ENCODE measurements at regions not wholly inside any gene's neighbourhood (a gene's known extent, or its start where the extent isn't known, plus 50 kb on each side); places are given as distances from the start of the nearest gene placed in this dataset.
A peak's percentile ranks its signal among the peaks of the same experiment; 100 is the strongest.

DNA sequence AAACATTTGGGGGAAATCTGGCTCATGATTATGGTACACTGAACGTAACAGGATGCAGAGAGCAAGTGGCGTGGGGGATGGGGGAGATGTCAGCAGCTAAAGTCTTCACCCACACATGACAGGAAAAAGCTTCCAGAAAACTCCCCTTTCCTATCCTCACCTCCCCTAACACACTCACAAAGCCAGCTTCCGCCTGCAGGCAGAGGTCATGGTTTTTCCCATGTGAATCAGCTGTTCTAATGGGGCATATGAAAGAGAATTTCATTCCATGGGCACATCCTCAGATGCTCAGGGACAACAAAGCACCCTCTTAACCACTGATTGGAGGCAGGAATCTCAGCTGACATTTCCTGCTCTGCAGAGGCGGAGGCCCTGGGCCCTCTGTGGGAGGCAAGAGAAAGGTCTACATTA, 129.1 kb downstream of the TSN start:
- H3K23ac ChIP-seq (ENCODE audit: insufficient read length) = no peak overlapping the region
- no peak overlapping the region; the same call in 1 of the 2 replicates for H3K18ac ChIP-seq (ENCODE audit: extremely low read depth, low read length)
- no peak overlapping the region for H4K5ac ChIP-seq (ENCODE audit: insufficient read length, low read depth, low read length)
- peaks cover 0 to 3% (median 1%) of the 10 kb centered on the region in 4 experiments; a peak in 3 of 7 replicates for H3K27me3 ChIP-seq (replicated peaks in 1 of 4; ENCODE audit: control insufficient read depth in 3 of 4, extremely low read depth in 1 of 4, insufficient read depth in 3 of 4, low read length in 3 of 4)
- no peak for TF ChIP-seq SIRT6 (IDR thresholded peaks at IDR 0.05; ENCODE audit: low read length)
- TF ChIP-seq KDM1A (IDR thresholded peaks at IDR 0.05; ENCODE audit: borderline replicate concordance, low read length) = no peak
- no peak for TF ChIP-seq RFX5 (IDR thresholded peaks at IDR 0.05; ENCODE audit: borderline replicate concordance, low read depth, low read length)
- TF ChIP-seq JUN (IDR thresholded peaks at IDR 0.05; ENCODE audit: low read depth, low read length) = no peak
- TF ChIP-seq CTBP2 (IDR thresholded peaks at IDR 0.05; ENCODE audit: borderline replicate concordance, insufficient read depth, insufficient read length, low read length) = no peak
- TF ChIP-seq, protein P1, sequence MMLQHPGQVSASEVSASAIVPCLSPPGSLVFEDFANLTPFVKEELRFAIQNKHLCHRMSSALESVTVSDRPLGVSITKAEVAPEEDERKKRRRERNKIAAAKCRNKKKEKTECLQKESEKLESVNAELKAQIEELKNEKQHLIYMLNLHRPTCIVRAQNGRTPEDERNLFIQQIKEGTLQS (IDR thresholded peaks at IDR 0.05; ENCODE audit: insufficient read depth, low read depth, low read length) = no peak
- no peak for TF ChIP-seq SIX5 (IDR thresholded peaks at IDR 0.05; ENCODE audit: low read depth, low read length)
- TF ChIP-seq, protein P2, sequence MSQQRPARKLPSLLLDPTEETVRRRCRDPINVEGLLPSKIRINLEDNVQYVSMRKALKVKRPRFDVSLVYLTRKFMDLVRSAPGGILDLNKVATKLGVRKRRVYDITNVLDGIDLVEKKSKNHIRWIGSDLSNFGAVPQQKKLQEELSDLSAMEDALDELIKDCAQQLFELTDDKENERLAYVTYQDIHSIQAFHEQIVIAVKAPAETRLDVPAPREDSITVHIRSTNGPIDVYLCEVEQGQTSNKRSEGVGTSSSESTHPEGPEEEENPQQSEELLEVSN (IDR thresholded peaks at IDR 0.05) = no peak
- no peak for TF ChIP-seq GTF2F1 (IDR thresholded peaks at IDR 0.05; ENCODE audit: borderline replicate concordance, low read depth, low read length)
- TF ChIP-seq POLR2A (IDR thresholded peaks at IDR 0.05; ENCODE audit: control extremely low read depth in 1 of 2, low read depth in 2 of 2, low read length in 2 of 2) = no peak
- TF ChIP-seq POLR2AphosphoS5 (IDR thresholded peaks at IDR 0.05; ENCODE audit: low read depth, low read length) = no peak
- ChIA-PET POLR2A (ENCODE audit: partially characterized antibody) (interaction anchor here (1.2 kb wide), 1 partner anchor 169 kb away, joined by 3 read pairs; no protein-coding TSS in a partner anchor), CTCF (ENCODE audit: partially characterized antibody) (interaction anchor here (0.8 to 6.8 kb wide), 3 partner anchors 16 to 72 kb away, joined by 3 to 94 read pairs (median 15); no protein-coding TSS in a partner anchor)
- WGBS, 2 experiments (ENCODE audit: extremely low coverage in 1 of 2, insufficient coverage in 1 of 2, insufficient read length in 1 of 2, insufficient replicate concordance in 2 of 2, low coverage in 1 of 2, low lambda C conversion rate in 2 of 2, missing lambda C conversion rate in 1 of 2) = 71% methylated on average over 4 of the region's 4 CpGs; no CpG with 5 or more reads in 1 of the 2 experiments
- 0 out of 7 replicates have a peak, but pooled peaks cover 0 to 3% (median 0%) of the 10 kb centered on the region in 4 experiments for H3K4me1 ChIP-seq (replicated peaks in 1 of 4; ENCODE audit: control insufficient read depth in 3 of 4, insufficient read depth in 4 of 4, low read length in 3 of 4)
- no peak overlapping the region for H2BK120ac ChIP-seq (replicated peaks; ENCODE audit: low read depth, low read length)
- no peak overlapping the region for H3K9ac ChIP-seq (replicated peaks in 1 of 4; ENCODE audit: extremely low read depth in 1 of 4, low read depth in 3 of 4, low read length in 3 of 4)
- H3K79me1 ChIP-seq (ENCODE audit: low read depth, low read length) = no peaks in the 10 kb centered on the region
- no peak overlapping the region for H4K8ac ChIP-seq (ENCODE audit: extremely low read depth, insufficient read depth, low read length)
- no peaks in the 10 kb centered on the region for H3K36me3 ChIP-seq (ENCODE audit: control insufficient read depth in 2 of 4, insufficient read depth in 4 of 4, low read length in 3 of 4)
- H3K79me2 ChIP-seq (ENCODE audit: control insufficient read depth in 1 of 2, insufficient read depth in 2 of 2, low read length in 2 of 2) = no peaks in the 10 kb centered on the region
- H3K23me2 ChIP-seq (ENCODE audit: low read depth, low read length) = no peaks in the 10 kb centered on the region
- DNase-seq (ENCODE audit: low read depth in 1 of 2, low spot score in 2 of 2) (no peak), FAIRE-seq (no peak)
- 0 out of 2 replicates have a peak overlapping the region, but pooled peaks have one; percentile 6 for H2BK12ac ChIP-seq (ENCODE audit: low read depth, low read length)
- no peak overlapping the region for H3K4me2 ChIP-seq (ENCODE audit: insufficient read depth in 1 of 2, low read depth in 2 of 2, low read length in 2 of 2)
- H3K56ac ChIP-seq (replicated peaks; ENCODE audit: insufficient read length, low read depth, low read length) = no peak overlapping the region
- H2BK15ac ChIP-seq (ENCODE audit: low read length) = no peak overlapping the region
- H4K20me1 ChIP-seq (replicated peaks in 1 of 2; ENCODE audit: control insufficient read depth in 1 of 2, insufficient read depth in 2 of 2, low read length in 2 of 2) = no peaks in the 10 kb centered on the region
- H3K27ac ChIP-seq (ENCODE audit: low read depth, low read length) = no peak overlapping the region
- H4K91ac ChIP-seq (replicated peaks; ENCODE audit: insufficient read length, low read length) = no peak overlapping the region
- no peak overlapping the region for H2BK5ac ChIP-seq (ENCODE audit: low read depth, low read length)
- no peak overlapping the region for H3K4ac ChIP-seq (replicated peaks; ENCODE audit: insufficient read length, low read depth, low read length)
- H2AFZ ChIP-seq (ENCODE audit: low read length) = 0 out of 2 replicates have a peak overlapping the region, but pooled peaks have one; percentile 83
- no peak overlapping the region for H3K4me3 ChIP-seq (ENCODE audit: extremely low read depth in 1 of 4, insufficient read depth in 2 of 4, low read depth in 3 of 4, low read length in 4 of 4)
- H2BK20ac ChIP-seq (ENCODE audit: low read length) = no peak overlapping the region
- no peak overlapping the region for H2AK5ac ChIP-seq (ENCODE audit: low read depth, low read length)
- H3K14ac ChIP-seq (ENCODE audit: insufficient read length) = no peak overlapping the region
- H3K9me3 ChIP-seq (ENCODE audit: insufficient read depth in 2 of 2, low read depth in 1 of 2, low read length in 1 of 2) = no peaks in the 10 kb centered on the region
